DMS53 (cell line): ENCODE measurements at regions not wholly inside any gene's neighbourhood (a gene's known extent, or its start where the extent isn't known, plus 50 kb on each side); places are given as distances from the start of the nearest gene placed in this dataset.
"Not testable (repeated sequence)": the region's sequence is repeated elsewhere in the genome, so short reads cannot be mapped to it uniquely, and the experiment has no call there.

ENCODE experiments used
- DNase-seq: peaks from one replicate; lab custom pipeline; 2025; lab: John Stamatoyannopoulos, UW

GRCh38 chr10:109065821-109066220 lies 857.5 kb downstream of the XPNPEP1 start:
- DNase-seq, result no peak

GRCh38 chr10:109062371-109062770 lies 860.9 kb downstream of the XPNPEP1 start:
- DNase-seq, result peak; percentile 50

GRCh38 chr10:109055243-109055642 lies 868.1 kb downstream of the XPNPEP1 start:
- DNase-seq, result no peak

GRCh38 chr10:109047856-109048255 lies 875.5 kb downstream of the XPNPEP1 start:
- no peak for DNase-seq

- not testable (repeated sequence) for DNase-seq
Measured at GRCh38 chr10:109046427-109046826, 876.9 kb downstream of the XPNPEP1 start.

GRCh38 chr10:109040622-109041021 lies 882.7 kb downstream of the XPNPEP1 start:
- no peak for DNase-seq

GRCh38 chr10:109037978-109038377 lies 885.3 kb downstream of the XPNPEP1 start:
- no peak for DNase-seq

- no peak for DNase-seq
Measured at GRCh38 chr10:109030581-109031210, 892.6 kb downstream of the XPNPEP1 start.

GRCh38 chr10:109029870-109030269 lies 893.4 kb downstream of the XPNPEP1 start:
- no peak for DNase-seq

GRCh38 chr10:109027534-109028185 lies 895.7 kb downstream of the XPNPEP1 start:
- DNase-seq, result no peak

- no peak for DNase-seq
Measured at GRCh38 chr10:109025172-109025571, 898.1 kb downstream of the XPNPEP1 start.

- DNase-seq, result no peak
Measured at GRCh38 chr10:109022417-109023049, 900.8 kb downstream of the XPNPEP1 start.

GRCh38 chr10:109019001-109019424 lies 904.3 kb downstream of the XPNPEP1 start:
- DNase-seq, result peak; percentile 47

GRCh38 chr10:109007514-109007913 lies 915.8 kb downstream of the XPNPEP1 start:
- no peak for DNase-seq

GRCh38 chr10:108990441-108990840 lies 932.9 kb downstream of the XPNPEP1 start:
- DNase-seq, result no peak

- DNase-seq, result no peak
Measured at GRCh38 chr10:108989976-108990375, 933.3 kb downstream of the XPNPEP1 start.

- DNase-seq, result no peak
Measured at GRCh38 chr10:108982159-108982558, 941.2 kb downstream of the XPNPEP1 start.

- DNase-seq, result no peak
Measured at GRCh38 chr10:108980869-108981268, 942.4 kb downstream of the XPNPEP1 start.

- no peak for DNase-seq
Measured at GRCh38 chr10:108975459-108976058, 947.8 kb downstream of the XPNPEP1 start.

GRCh38 chr10:108970016-108970415 lies 953.3 kb downstream of the XPNPEP1 start:
- DNase-seq, result peak; percentile 14

- DNase-seq, result no peak
Measured at GRCh38 chr10:108966411-108966810, 956.9 kb downstream of the XPNPEP1 start.

GRCh38 chr10:108966005-108966404 lies 957.3 kb downstream of the XPNPEP1 start:
- DNase-seq, result no peak

GRCh38 chr10:108962172-108962571 lies 961.1 kb downstream of the XPNPEP1 start:
- no peak for DNase-seq
